ENCODE measurements at regions not wholly inside any gene's neighbourhood (a gene's known extent, or its start where the extent isn't known, plus 50 kb on each side); places are given as distances from the start of the nearest gene placed in this dataset.
"Not testable (repeated sequence)": the region's sequence is repeated elsewhere in the genome, so short reads cannot be mapped to it uniquely, and the experiment has no call there.

DNA sequence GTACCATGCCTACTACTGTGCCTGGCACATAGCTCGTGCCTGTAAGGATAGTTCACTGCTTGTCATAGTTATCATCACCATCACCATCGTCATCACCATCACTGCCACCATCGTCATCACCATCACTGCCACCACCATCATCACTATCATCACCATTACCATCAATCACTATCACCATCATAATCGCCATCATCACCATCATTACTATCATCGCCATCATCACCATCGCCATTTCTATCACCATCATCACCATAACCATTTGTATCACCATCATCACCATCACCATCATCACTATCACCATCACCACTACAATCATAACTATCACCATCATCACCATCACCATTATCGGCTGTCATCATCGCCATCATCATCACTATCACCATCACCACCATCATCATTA is 107.1 kb downstream of the TUBA3C start:
- no peak overlapping the region for H3K4me3 ChIP-seq (ENCODE audit: low read depth in 2 of 2, low read length in 2 of 2)
- in situ Hi-C loops (cut with HindIII; ENCODE audit: low pct_unique_long_range_greater_than_20kb, low sequenced_read_pairs) (no loop called here), intact Hi-C loops (cut with micrococcal nuclease; ENCODE audit: unreplicated experiment) (no loop called here)
- CTCF ChIA-PET: no interaction called here
- no peak for ATAC-seq
- no peak for TF ChIP-seq SIN3A (IDR thresholded peaks at IDR 0.05; ENCODE audit: borderline replicate concordance, insufficient read depth, low read depth, low read length)
- TF ChIP-seq POLR2AphosphoS5 (IDR thresholded peaks at IDR 0.05; ENCODE audit: low read depth, low read length): no peak
- TF ChIP-seq, protein P1, sequence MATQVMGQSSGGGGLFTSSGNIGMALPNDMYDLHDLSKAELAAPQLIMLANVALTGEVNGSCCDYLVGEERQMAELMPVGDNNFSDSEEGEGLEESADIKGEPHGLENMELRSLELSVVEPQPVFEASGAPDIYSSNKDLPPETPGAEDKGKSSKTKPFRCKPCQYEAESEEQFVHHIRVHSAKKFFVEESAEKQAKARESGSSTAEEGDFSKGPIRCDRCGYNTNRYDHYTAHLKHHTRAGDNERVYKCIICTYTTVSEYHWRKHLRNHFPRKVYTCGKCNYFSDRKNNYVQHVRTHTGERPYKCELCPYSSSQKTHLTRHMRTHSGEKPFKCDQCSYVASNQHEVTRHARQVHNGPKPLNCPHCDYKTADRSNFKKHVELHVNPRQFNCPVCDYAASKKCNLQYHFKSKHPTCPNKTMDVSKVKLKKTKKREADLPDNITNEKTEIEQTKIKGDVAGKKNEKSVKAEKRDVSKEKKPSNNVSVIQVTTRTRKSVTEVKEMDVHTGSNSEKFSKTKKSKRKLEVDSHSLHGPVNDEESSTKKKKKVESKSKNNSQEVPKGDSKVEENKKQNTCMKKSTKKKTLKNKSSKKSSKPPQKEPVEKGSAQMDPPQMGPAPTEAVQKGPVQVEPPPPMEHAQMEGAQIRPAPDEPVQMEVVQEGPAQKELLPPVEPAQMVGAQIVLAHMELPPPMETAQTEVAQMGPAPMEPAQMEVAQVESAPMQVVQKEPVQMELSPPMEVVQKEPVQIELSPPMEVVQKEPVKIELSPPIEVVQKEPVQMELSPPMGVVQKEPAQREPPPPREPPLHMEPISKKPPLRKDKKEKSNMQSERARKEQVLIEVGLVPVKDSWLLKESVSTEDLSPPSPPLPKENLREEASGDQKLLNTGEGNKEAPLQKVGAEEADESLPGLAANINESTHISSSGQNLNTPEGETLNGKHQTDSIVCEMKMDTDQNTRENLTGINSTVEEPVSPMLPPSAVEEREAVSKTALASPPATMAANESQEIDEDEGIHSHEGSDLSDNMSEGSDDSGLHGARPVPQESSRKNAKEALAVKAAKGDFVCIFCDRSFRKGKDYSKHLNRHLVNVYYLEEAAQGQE (IDR thresholded peaks at IDR 0.05; ENCODE audit: insufficient read depth in 1 of 2, low read depth in 2 of 2, low read length in 1 of 2): no peak
- no peak for TF ChIP-seq TCF7L2 (IDR thresholded peaks at IDR 0.05; ENCODE audit: low read depth, low read length)
- no peak for TF ChIP-seq CTCF (IDR thresholded peaks at IDR 0.05)
- no peaks in the 10 kb centered on the region for H3K27me3 ChIP-seq (ENCODE audit: control insufficient read depth, insufficient read depth, low read length)
- H3K4me1 ChIP-seq (ENCODE audit: control insufficient read depth, insufficient read depth, low read length): no peaks in the 10 kb centered on the region
- no TSS peak for BruUV-seq (replicated peaks)
- no peak overlapping the region for H3K27ac ChIP-seq (ENCODE audit: low read length)
- H3K9me3 ChIP-seq (ENCODE audit: control insufficient read depth, insufficient read depth, low read depth, low read length): no peaks in the 10 kb centered on the region
- POLR2A ChIA-PET: no interaction called here
- H3K36me3 ChIP-seq (ENCODE audit: control insufficient read depth, insufficient read depth, low read length): no peaks in the 10 kb centered on the region
- no peak for DNase-seq (ENCODE audit: low read depth, low spot score)

DNA sequence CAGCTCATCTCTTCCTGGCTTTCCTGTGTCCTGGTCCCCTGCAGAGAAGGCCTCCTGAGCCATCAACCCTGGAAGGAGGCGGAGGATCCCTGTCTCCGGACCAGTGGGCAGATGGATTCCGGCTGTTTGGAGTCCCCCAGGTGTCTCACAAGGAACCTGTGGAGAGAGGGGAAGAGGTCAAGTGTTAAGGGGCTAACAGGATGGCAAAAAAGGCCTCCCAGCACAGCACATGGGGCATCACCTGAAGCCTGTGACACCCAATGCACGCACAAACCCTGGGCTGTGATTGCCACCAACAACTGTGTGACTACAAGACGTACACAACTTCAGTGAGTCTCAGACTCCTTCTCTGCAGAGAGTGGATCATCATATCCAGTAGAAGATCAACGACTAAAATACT is 107.5 kb downstream of the TUBA3C start:
- POLR2A ChIA-PET; H3K27me3 ChIP-seq (ENCODE audit: control insufficient read depth, insufficient read depth, low read length); H3K4me3 ChIP-seq (ENCODE audit: low read depth in 2 of 2, low read length in 2 of 2); in situ Hi-C loops (cut with HindIII; ENCODE audit: low pct_unique_long_range_greater_than_20kb, low sequenced_read_pairs); ATAC-seq; intact Hi-C loops (cut with micrococcal nuclease; ENCODE audit: unreplicated experiment); H3K36me3 ChIP-seq (ENCODE audit: control insufficient read depth, insufficient read depth, low read length); H3K27ac ChIP-seq (ENCODE audit: low read length); CTCF ChIA-PET; DNase-seq (ENCODE audit: low read depth, low spot score); H3K9me3 ChIP-seq (ENCODE audit: control insufficient read depth, insufficient read depth, low read depth, low read length); BruUV-seq (replicated peaks); H3K4me1 ChIP-seq (ENCODE audit: control insufficient read depth, insufficient read depth, low read length): not testable (repeated sequence)

GRCh38 chr13:19072956-19073706 is 108.5 kb downstream of the TUBA3C start:
- DNase-seq (ENCODE audit: low read depth, low spot score); H3K9me3 ChIP-seq (ENCODE audit: control insufficient read depth, insufficient read depth, low read depth, low read length); in situ Hi-C loops (cut with HindIII; ENCODE audit: low pct_unique_long_range_greater_than_20kb, low sequenced_read_pairs); H3K27me3 ChIP-seq (ENCODE audit: control insufficient read depth, insufficient read depth, low read length); H3K4me1 ChIP-seq (ENCODE audit: control insufficient read depth, insufficient read depth, low read length); BruUV-seq (replicated peaks); POLR2A ChIA-PET; H3K36me3 ChIP-seq (ENCODE audit: control insufficient read depth, insufficient read depth, low read length); intact Hi-C loops (cut with micrococcal nuclease; ENCODE audit: unreplicated experiment); H3K4me3 ChIP-seq (ENCODE audit: low read depth in 2 of 2, low read length in 2 of 2); H3K27ac ChIP-seq (ENCODE audit: low read length); ATAC-seq: not testable (repeated sequence)
- CTCF ChIA-PET: interaction anchor here (0.7 kb wide), 1 partner anchor 14 kb away, joined by 3 read pairs; no protein-coding TSS in a partner anchor
